GM19452 (cell line): ENCODE measurements at regions not wholly inside any gene's neighbourhood (a gene's known extent, or its start where the extent isn't known, plus 50 kb on each side); places are given as distances from the start of the nearest gene placed in this dataset.
A peak's percentile ranks its signal among the peaks of the same experiment; 100 is the strongest.

ENCODE experiments used
- ATAC-seq: cut with Tn5 transposase; IDR thresholded peaks from one replicate; pipeline ENCODE4 v1.9.1; 2021; ENCODE audit not compliant: unreplicated experiment

DNA sequence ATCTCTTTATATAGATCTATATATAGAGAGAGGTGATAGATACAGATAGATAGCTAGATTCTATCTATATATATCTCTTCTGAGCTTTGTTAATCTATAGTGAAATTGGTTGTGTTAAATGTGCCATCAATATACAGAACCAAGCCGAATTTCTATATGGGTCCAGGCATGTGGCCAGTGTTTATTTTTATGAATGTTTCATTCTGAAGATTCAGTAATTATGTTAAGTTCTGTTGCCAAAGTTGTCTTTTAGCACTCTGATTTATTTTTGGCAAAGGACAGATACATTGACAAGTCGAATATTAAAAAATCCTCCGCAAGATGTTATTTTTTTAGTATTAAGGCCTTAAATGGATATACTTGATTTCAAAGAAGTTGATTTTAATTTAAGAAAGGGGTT is 190.4 kb upstream of the HTR2A start:
- no peak for ATAC-seq

GRCh38 chr13:47085346-47085745 is 188.5 kb upstream of the HTR2A start:
- ATAC-seq, result no peak

DNA sequence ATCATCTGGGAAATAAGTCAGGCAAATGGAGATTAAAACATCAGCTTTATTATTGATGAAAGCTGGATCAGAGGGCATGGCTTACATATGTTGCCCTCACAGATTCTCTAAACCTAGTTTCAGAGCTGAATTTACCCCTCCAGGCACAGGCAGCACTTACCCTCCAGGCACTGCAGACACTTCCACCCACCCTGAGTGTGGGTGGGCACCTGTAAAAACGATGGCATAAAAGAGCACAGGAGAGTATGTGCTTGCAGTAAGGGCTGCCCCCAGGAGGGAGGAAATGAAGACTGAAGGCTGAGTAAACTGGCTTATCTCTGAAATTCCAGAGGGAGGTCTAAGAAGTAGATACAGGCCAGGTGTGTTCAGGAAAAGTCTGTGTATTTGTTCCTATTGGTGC is 185.0 kb upstream of the HTR2A start:
- no peak for ATAC-seq

DNA sequence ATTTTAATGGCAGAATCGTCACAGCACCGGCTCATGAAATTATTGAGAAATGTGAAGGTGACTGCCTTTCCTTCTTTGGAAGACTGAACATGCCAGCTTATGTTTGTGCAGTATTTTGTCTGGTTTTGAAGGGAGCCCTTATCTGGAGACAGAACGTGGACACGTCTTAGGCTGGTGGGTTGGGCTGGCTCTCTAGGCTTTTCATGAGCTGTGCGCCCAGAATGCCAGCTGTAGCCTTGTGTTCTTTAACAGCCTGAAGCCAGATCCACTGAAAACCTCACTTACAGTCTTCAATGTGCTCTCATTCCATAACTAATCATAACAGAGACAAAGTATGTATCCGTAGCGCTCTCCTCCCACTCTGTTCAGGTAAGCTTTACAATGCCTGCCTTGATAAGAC is 184.4 kb upstream of the HTR2A start:
- no peak for ATAC-seq

GRCh38 chr13:47080621-47081020 is 183.8 kb upstream of the HTR2A start:
- no peak for ATAC-seq

GRCh38 chr13:47076500-47076899 is 179.6 kb upstream of the HTR2A start:
- no peak for ATAC-seq

DNA sequence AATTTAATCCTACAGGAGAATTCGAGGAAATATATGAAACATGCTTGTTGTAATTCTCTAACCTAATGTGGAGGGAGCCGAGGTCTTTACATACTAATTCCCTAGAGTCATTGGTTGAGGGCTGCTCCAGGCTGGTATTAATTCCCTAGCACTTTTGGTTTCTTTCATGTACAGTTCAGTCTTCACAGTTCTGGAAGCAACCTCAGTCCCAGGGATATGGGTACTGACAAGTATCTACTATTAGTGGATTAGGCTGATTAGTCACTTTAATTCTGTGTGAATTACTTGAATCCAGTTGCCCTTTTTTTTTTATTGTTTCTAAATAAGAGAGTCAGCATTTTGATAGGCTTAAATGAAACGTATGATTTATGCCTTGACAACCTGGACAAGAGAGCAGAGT is 172.3 kb upstream of the HTR2A start:
- no peak for ATAC-seq

DNA sequence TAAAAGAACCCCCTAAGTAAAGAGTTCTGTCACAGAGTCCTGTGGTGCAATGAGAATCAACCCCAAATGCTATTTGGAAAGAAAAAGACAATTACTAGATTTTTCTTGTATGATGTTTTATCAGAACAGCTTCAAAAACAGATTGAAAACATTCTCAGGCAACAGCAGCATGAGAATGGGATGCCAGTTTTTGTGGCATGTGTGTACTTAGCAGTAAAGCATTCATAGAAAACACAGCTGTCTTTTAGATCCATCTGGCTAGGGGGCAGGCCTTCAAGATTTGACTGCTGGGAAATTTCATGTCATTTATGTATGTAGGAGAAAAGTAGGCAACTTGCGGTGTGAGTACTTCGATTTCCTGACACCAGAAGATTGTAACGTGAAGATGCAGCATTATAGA is 170.5 kb upstream of the HTR2A start:
- no peak for ATAC-seq

DNA sequence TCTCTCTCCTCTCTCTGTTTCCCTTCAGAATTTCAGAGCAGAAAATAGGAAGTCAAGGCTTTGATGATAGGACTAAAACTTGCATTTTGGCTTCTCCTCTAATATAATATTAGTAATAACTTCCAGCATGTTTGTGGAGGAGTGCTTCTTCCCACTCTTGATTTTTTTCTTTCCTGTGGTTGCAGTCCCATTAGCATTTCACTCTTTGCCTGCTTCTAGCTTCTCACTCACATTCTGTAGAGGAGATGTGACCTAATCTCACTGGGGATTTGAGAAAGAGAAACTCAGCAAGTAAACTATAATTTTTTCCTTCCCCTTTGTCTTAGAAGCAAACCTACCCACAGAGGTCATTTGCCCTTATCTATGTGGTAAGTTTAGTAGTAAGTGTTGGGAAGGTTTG is 169.4 kb upstream of the HTR2A start:
- no peak for ATAC-seq

GRCh38 chr13:47064381-47064780 is 167.5 kb upstream of the HTR2A start:
- ATAC-seq, result no peak

DNA sequence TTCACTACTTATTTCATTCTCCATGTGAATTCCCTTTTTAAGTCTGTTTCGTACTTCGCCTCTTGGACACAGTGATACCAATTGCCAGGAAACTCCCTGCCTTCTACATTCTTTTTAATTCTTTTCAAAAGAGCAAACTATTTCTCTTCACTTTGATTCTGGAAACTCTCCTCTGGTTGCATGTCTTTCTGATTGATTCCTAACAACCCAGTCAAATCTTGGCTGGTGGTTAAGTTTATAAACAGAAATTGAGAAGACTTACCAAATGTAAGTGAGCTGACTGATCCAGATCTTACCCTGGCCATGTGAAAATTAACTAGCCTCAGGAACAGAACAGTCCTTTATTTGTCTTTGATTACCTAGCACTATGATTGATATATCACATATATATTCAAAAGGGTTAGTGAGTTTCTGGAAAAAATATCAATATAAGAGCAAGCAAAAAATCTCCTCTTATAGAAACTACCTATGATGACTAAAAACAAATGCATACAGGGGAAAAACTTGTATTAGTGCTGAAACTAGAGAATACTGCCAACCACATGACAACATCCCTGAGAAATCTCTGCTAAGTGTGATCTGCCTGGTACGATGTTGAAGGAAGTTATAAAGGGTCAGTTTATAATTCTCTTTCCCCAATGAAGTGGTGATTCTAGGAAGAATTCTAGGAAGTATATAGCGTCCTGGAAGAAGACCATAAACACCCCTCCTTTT is 152.6 kb upstream of the HTR2A start:
- ATAC-seq, result no peak

DNA sequence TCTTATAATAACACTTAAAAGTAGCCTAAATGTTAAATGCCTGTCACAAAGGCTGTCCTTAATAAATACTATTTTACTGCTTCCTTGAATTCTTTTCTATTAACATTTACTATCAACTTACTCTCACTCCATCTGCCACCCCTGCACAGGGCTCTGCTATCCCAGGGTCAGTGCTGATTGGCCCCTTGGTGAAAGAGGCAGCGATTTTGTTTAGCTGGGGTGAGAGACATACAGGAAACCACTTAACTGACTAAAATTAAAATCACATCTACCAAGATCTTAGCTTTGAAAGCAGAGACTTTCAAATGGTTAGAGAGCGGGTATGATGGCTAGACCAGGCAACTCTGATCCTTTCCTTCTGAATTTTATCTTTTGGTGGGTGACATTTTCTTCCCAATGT is 149.9 kb upstream of the HTR2A start:
- ATAC-seq, result no peak

DNA sequence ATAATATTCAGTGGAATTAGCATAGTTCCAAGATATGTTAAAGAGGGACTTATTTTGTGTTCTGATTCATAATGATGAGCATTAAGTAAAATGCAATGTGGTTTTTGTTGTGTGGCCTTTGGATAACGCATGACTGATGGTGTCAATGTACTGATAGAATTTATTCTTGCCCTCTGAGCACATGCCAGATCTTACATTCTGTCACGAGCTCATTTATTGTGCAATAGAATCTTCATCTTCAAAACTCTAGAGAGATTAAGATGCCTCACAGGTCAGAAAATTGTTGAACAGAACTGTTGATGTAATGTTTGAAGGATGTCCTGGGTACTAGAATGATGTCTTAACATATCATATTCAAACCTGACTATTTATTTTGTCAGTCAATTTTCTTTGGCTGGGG is 148.0 kb upstream of the HTR2A start:
- ATAC-seq, result no peak

DNA sequence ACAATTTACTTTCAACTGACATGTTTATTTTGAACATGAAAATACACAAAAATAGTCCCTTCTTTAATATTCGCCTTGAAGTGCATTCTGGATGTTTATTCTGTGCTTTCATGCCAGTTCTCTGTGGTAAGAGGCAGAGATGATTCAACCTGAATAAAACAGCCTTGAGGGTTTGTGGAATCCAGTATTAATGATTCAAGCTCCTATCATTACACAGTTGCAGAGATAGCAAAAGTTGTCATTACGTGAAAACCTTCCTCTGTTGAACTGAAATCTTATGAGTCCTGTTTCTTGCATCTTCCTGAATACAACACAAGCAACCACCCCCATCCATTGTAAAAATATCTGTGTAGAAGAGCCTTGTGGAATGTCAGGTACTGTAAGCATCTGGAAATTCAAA is 142.3 kb upstream of the HTR2A start:
- no peak for ATAC-seq

- no peak for ATAC-seq
Observed at GRCh38 chr13:47038188-47038587, 141.3 kb upstream of the HTR2A start.

- ATAC-seq, result peak; percentile 99
Observed at GRCh38 chr13:47036294-47037008, 139.6 kb upstream of the HTR2A start.

DNA sequence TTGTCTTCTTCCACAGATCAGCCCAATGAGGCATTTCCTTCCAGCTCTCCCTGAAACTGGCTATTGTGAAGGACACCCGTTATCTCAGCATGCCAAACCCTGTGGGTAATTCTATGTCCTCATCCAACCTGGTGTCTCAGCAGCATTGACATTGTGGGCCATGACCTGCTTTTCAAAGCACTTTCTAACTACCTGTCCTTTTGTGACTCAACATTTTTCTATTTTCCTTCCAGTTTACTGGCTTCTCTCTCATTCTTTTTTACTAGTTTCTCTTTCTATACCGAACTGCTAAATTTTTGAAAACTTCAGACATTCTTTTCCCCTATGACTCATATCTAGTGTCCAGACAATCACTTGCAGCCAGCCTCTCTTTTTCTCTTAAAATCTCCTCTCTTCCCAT is 136.4 kb upstream of the HTR2A start:
- ATAC-seq, result no peak

DNA sequence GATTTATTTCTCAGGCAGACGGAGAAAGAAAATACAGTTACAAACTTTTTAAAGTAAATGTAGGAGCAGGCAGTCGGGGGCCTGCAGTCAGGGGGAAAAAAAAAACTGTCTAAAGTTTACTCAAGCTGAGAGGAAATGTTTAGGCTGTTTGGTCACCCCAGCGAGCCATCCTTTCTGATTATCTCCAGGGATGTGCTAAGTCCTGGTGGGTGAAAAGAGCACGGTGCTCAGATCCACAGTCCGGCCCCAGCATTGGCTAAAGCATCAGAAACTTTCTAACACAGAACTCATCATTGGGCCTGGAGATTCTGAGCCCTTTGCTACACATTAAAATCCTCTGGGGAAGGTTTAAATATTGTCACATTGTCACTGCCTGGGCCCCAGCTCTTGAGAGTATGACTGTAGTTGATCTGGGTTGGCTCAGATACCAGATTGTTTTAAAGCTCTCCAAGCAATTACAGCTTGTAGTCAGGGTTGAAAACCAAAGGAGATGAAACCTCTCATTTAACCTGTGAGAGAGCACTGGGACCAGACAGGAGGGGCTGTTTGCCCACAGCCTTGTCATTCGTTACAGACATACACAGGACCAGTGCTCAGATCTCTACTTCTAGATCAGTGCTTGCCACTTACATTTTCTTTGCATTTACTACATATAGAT is 131.1 kb upstream of the HTR2A start:
- ATAC-seq, result no peak

DNA sequence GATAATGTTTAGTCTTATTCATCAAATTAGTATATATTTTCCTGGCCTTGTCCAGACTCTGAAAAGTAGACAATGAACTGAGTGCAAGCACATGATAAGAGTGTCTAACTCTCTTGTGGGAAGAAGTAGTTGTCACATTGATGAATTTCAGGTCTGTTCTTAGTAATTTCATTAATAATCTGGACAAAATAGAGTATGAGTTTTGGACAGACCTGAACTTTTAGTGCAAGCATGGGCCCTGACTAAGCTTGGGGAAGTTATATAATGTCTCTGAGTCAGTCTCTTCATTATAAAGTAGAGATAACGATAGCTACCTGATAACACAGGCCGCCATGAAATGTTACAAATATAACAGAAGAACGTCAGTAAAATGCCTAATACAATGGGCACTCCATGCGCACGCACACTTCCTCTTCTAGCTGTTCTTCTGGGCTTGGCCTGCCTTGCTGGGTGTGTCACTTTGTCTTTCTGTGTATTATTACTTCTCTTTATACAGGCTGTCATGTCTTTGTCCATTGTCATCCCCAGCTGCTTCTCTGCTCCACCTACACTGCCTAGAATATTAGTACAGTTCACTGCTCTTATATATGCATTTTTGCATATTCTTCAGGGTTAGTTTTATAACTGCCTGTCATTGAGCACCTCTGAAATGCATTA is 129.1 kb upstream of the HTR2A start:
- ATAC-seq, result no peak

DNA sequence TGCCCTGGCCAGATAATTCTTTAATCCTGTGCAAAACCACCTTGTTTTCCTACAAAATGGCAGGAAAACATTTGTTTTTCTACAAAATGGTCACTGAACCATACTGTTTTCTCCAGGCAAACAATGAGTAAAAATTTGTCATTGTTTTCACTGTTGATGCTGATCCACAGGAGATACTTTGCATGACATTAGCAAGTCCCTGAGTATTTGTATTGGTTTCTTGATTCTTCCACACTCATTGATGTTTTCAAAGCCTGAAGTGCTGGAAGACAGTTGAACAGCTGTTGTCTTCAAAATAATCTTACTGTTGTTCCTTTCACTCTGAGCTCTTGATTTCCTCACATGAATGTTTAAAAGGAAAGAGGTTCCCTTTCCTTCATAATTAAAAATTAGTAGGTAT is 123.1 kb upstream of the HTR2A start:
- ATAC-seq, result no peak

DNA sequence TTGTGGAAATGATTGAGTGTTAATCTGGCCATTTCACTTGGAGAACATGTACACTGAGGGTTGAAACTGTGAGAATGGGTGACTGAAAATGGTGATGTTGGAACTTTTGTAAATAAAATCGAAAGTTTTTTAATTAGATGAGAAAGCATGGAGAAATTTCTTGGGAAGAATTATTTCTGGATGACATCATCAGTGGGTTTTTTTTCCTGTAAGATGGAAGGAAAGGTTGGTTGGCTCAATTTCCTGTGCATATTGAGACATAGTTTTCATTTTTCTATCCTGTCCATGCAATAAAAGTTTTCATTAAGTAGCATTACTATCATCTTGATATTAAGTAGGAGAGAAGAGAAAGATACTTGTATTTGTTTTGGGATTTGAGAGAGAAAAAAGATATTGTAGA is 120.6 kb upstream of the HTR2A start:
- ATAC-seq, result no peak

GRCh38 chr13:47008318-47008717 is 111.5 kb upstream of the HTR2A start:
- ATAC-seq, result no peak
